K562 (cell line): ENCODE measurements at regions not wholly inside any gene's neighbourhood (a gene's known extent, or its start where the extent isn't known, plus 50 kb on each side); places are given as distances from the start of the nearest gene placed in this dataset.

Experiments used
- ATAC-seq: fragments of 200-7000 bp; cut with Tn5 transposase; 3 replicates; pipeline ENCODE4 v1.9.1; 2020; ENCODE audit warnings: moderate library complexity
- BruUV-seq: library from RNA; stranded (reverse); fragments of 400-500 nt; replicated peaks from 2 replicates; lab custom pipeline; 2021; lab: Mats Ljungman, UMichigan
- CTCF ChIA-PET: fragments of 300-600 bp; formaldehyde crosslinking; extraction: SDS; loops from one replicate; lab custom pipeline; 2021; ENCODE audit warnings: low intra/inter-chr PET ratio; lab: Yijun Ruan, JAX
- POLR2A ChIA-PET: fragments of 300-600, 350-650 bp; sonication (Branson Sonifier 250); formaldehyde crosslinking; extraction: SDS; loops from one replicate; lab custom pipeline; 2021; ENCODE audit warnings: antibody characterized with exemption, inconsistent platforms; lab: Yijun Ruan, JAX
- DNase-seq, 4 experiments: peaks; one replicate each; pipeline versions ENCODE4 v3.0.0 to v3.0.0-alpha.2; 2011 to 2018; ENCODE audit warnings: low spot score in 3 of 4, mixed read lengths in 3 of 4; ENCODE audit errors: extremely low read depth in 1 of 4
- FAIRE-seq: peaks from 2 replicates; lab custom pipeline; 2011; peaks lifted over from hg19 to GRCh38; lab: Jason Lieb, UNC
- H2AFZ ChIP-seq: 2 replicates; pipeline ENCODE4 v1.6.0; 2011; ENCODE audit warnings: low read depth, low read length, control low read depth, inconsistent platforms
- H3K27ac ChIP-seq: fragments of 200-600 bp; 3 replicates; pipeline ENCODE4 v1.8.0; 2011; ENCODE audit warnings: low read depth, mild to moderate bottlenecking, control low read depth, inconsistent platforms, low read length, moderate library complexity, mixed read lengths; ENCODE audit errors: extremely low read depth
- H3K27me3 ChIP-seq, 2 experiments: fragments of 300-600 bp in 1 of 2; 2 replicates in 1 of 2; 3 replicates in 1 of 2; pipeline versions ENCODE4 v1.6.0 to v1.8.0; 2011; ENCODE audit warnings: inconsistent platforms in 2 of 2, low read length in 2 of 2, mild to moderate bottlenecking in 1 of 2, mixed read lengths in 1 of 2, moderate library complexity in 1 of 2; ENCODE audit not compliant: control insufficient read depth in 2 of 2, insufficient read depth in 2 of 2
- H3K36me3 ChIP-seq: fragments of 300-600 bp; 3 replicates; pipeline ENCODE4 v1.8.0; 2011; ENCODE audit warnings: mild to moderate bottlenecking, low read length, inconsistent platforms; ENCODE audit not compliant: control insufficient read depth, insufficient read depth
- H3K4me1 ChIP-seq, 2 experiments: fragments of 200-600 bp in 1 of 2; replicated peaks in 1 of 2; 2 replicates in 1 of 2; 3 replicates in 1 of 2; pipeline versions ENCODE4 v1.5.1 to v1.8.0; 2011; ENCODE audit warnings: inconsistent platforms in 2 of 2, low read length in 2 of 2, mild to moderate bottlenecking in 1 of 2, mixed read lengths in 1 of 2, moderate library complexity in 1 of 2; ENCODE audit not compliant: control insufficient read depth in 2 of 2, insufficient read depth in 2 of 2
- H3K4me2 ChIP-seq: 2 replicates; pipeline ENCODE4 v1.6.1; 2011; ENCODE audit warnings: low read length, control low read depth, inconsistent platforms, mixed read lengths; ENCODE audit not compliant: insufficient read depth
- H3K4me3 ChIP-seq: fragments of 200-600 bp; sonication (generic), shearing (Covaris generic); 2 replicates; pipeline ENCODE4 v1.5.1; 2016; ENCODE audit warnings: control low read depth, inconsistent platforms
- H3K79me2 ChIP-seq: fragments of 200-600 bp; 3 replicates; pipeline ENCODE4 v1.8.0; 2011; ENCODE audit warnings: low read length, inconsistent platforms; ENCODE audit not compliant: control insufficient read depth, insufficient read depth
- H3K9ac ChIP-seq, 2 experiments: 2 replicates each; pipeline versions ENCODE4 v1.6.0 to v1.6.1; 2011; ENCODE audit warnings: low read depth in 2 of 2, low read length in 2 of 2, control low read depth in 1 of 2, inconsistent platforms in 1 of 2, mild to moderate bottlenecking in 1 of 2, mixed read lengths in 1 of 2; ENCODE audit not compliant: insufficient read depth in 1 of 2
- H3K9me1 ChIP-seq: one replicate; pipeline ENCODE4 v1.6.0; 2011; ENCODE audit warnings: inconsistent platforms, mild to moderate bottlenecking, low read length, moderate library complexity; ENCODE audit not compliant: control insufficient read depth, insufficient read depth
- H3K9me3 ChIP-seq: replicated peaks from 2 replicates; pipeline ENCODE4 v1.5.1; 2011; ENCODE audit warnings: low read depth, low read length, inconsistent platforms; ENCODE audit not compliant: control insufficient read depth, insufficient read depth
- H4K20me1 ChIP-seq: replicated peaks from 2 replicates; pipeline ENCODE4 v1.6.1; 2011; ENCODE audit warnings: low read length, inconsistent platforms, mixed read lengths; ENCODE audit not compliant: control insufficient read depth, insufficient read depth
- ASH1L ChIP-seq: fragments of 450-650 bp; IDR thresholded peaks from 2 replicates; pipeline ENCODE4 v1.6.1; 2018; ENCODE audit warnings: borderline replicate concordance, mild to moderate bottlenecking, low read depth; ENCODE audit not compliant: partially characterized antibody
- EP400 ChIP-seq: fragments of 450-650 bp; IDR thresholded peaks from 2 replicates; pipeline ENCODE4 v1.6.1; 2017; ENCODE audit warnings: antibody characterized with exemption, mild to moderate bottlenecking, moderate library complexity
- HIVEP1 ChIP-seq: fragments of 250-450 bp; sonication (Bioruptor Pico); IDR thresholded peaks from 2 replicates; pipeline ENCODE4 v1.4.0; 2020; ENCODE audit warnings: mild to moderate bottlenecking
- KAT2B ChIP-seq: IDR thresholded peaks from one replicate; pipeline ENCODE4 v1.6.1; 2012; ENCODE audit warnings: low read depth, mild to moderate bottlenecking, control low read depth, inconsistent platforms, low read length, moderate library complexity
- MCM2 ChIP-seq: fragments of 450-650 bp; IDR thresholded peaks from 2 replicates; pipeline ENCODE4 v1.6.1; 2017; ENCODE audit warnings: low read depth, mild to moderate bottlenecking
- NR2C2 ChIP-seq, 2 experiments: fragments of 200-800 bp in 1 of 2; sonication (Bioruptor generic) in 1 of 2; sonication (generic) in 1 of 2; formaldehyde crosslinking in 1 of 2; IDR thresholded peaks; 2 replicates each; pipeline versions ENCODE4 v1.6.1 to v1.8.0; 2016 to 2022; ENCODE audit warnings: mild to moderate bottlenecking in 1 of 2, missing compliant biosample characterization in 1 of 2, missing genetic modification characterization in 1 of 2, missing genetic modification reagents in 1 of 2
- TAF15 ChIP-seq: fragments of 200-400 bp; formaldehyde crosslinking; IDR thresholded peaks from 2 replicates; pipeline ENCODE4 v1.6.1; 2017; ENCODE audit warnings: mild to moderate bottlenecking, low read depth, low read length, moderate library complexity
- TCF7L2 ChIP-seq: fragments of 150-350 bp; IDR thresholded peaks from 2 replicates; pipeline ENCODE4 v1.6.1; 2016; ENCODE audit warnings: low read depth, mild to moderate bottlenecking, low read length, moderate library complexity
- ZNF232 ChIP-seq: sonication (generic); formaldehyde crosslinking; IDR thresholded peaks from 2 replicates; pipeline ENCODE4 v1.8.0; 2022; ENCODE audit warnings: mild to moderate bottlenecking, missing genetic modification reagents
- ZNF583 ChIP-seq: fragments of 250-450 bp; sonication (Bioruptor Pico); IDR thresholded peaks from 2 replicates; pipeline ENCODE4 v1.4.0; 2020
- WGBS: fragments of 100-300 bp; shearing (Covaris generic); methylation state at CpG from one replicate; pipeline ENCODE4 v1.1.6; 2016; ENCODE audit warnings: low coverage, mixed read lengths; ENCODE audit not compliant: insufficient coverage; ENCODE audit errors: missing lambda C conversion rate; 5-methylcytosine and 5-hydroxymethylcytosine counted together
- in situ Hi-C: fragments of 300-500 bp; cut with MboI; formaldehyde crosslinking; loops from 4 replicates; pipeline ENCODE4 v1.15.0; 2018; ENCODE audit warnings: inconsistent platforms, mixed read lengths
- intact Hi-C: fragments of 100-400 bp; cut with micrococcal nuclease; formaldehyde crosslinking; loops from 2 replicates; pipeline ENCODE4 v1.14.2; 2022
- TF ChIP-seq, protein P1 (sequence below), 2 experiments: fragments of 250-450 bp in 1 of 2; fragments of 450-650 bp in 1 of 2; sonication (Bioruptor Pico) in 1 of 2; IDR thresholded peaks; 2 replicates each; pipeline versions ENCODE4 v1.6.1 to v1.8.0; 2016 to 2021; ENCODE audit warnings: mild to moderate bottlenecking in 2 of 2, moderate library complexity in 2 of 2, missing compliant biosample characterization in 1 of 2, missing genetic modification characterization in 1 of 2

DNA sequence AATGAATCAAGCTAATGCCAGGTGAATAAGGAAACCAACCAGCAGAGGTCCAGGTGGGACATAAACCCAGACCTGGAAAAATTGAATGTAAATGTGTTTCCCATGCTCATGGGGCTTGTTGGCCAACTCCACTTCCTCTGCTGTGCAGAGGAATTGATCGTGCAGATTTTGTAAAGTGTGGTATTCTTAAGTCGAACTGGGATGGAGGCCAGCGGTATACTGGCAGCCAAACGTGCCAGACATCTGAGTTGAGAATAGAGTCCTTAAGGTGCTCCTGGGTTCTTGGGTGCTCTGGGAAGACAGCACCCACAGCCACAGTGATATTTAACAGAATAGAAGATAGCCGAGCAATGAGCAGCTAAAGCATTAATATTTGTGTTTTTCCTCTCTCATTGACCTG, 146.5 kb upstream of the LGALSL start:
- no peak for FAIRE-seq
- no peak for DNase-seq
- in situ Hi-C loops = no loop called here

More for the DNA sequence above, 146.5 kb upstream of the LGALSL start:
- no peaks in the 10 kb centered on the region for H3K79me2 ChIP-seq
- no peaks in the 10 kb centered on the region for H3K36me3 ChIP-seq
- ChIA-PET CTCF (no interaction called here), POLR2A (interaction anchor here (1.2 kb wide), 1 partner anchor 163 kb away, joined by 3 read pairs; no protein-coding TSS in a partner anchor)
- H3K9me3 ChIP-seq = no peaks in the 10 kb centered on the region
- no peak overlapping the region for H2AFZ ChIP-seq
- intact Hi-C loops = no loop called here
- H3K4me3 ChIP-seq = no peak overlapping the region
- H4K20me1 ChIP-seq = no peaks in the 10 kb centered on the region
- no peak overlapping the region for H3K4me2 ChIP-seq
- ATAC-seq = no peak
- H3K27ac ChIP-seq = no peak overlapping the region
- H3K9ac ChIP-seq = no peak overlapping the region
- no TSS peak for BruUV-seq
- WGBS = 1% methylated on average over 5 of the region's 5 CpGs
- no peak for TF ChIP-seq ZNF583 (CRISPR knock-in tag)
- TF ChIP-seq ASH1L = no peak
- TF ChIP-seq TCF7L2 = no peak
- TF ChIP-seq EP400 = no peak
- TF ChIP-seq NR2C2 (CRISPR knock-in tag; IDR thresholded peaks at IDR 0.05) = no peak
- no peak for TF ChIP-seq NR2C2 (tag; IDR thresholded peaks at IDR 0.05)
- no peak for TF ChIP-seq MCM2
- no peak for TF ChIP-seq ZNF232 (CRISPR knock-in tag)
- TF ChIP-seq TAF15 = no peak
- TF ChIP-seq, protein P1, sequence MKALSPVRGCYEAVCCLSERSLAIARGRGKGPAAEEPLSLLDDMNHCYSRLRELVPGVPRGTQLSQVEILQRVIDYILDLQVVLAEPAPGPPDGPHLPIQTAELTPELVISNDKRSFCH (CRISPR knock-in tag; IDR thresholded peaks at IDR 0.05) = no peak
- TF ChIP-seq, protein P1 (tag; IDR thresholded peaks at IDR 0.05) = no peak
- TF ChIP-seq HIVEP1 (CRISPR knock-in tag) = no peak
- no peak for TF ChIP-seq KAT2B
- peaks cover 9 to 31% of the 10 kb centered on the region in 2 experiments for H3K27me3 ChIP-seq
- H3K4me1 ChIP-seq = peaks cover 0 to 4% of the 10 kb centered on the region in 2 experiments; a peak in 1 of 5 replicates
- no peaks in the 10 kb centered on the region for H3K9me1 ChIP-seq
